ENCODE measurements at regions not wholly inside any gene's neighbourhood (a gene's known extent, or its start where the extent isn't known, plus 50 kb on each side); places are given as distances from the start of the nearest gene placed in this dataset.

DNA sequence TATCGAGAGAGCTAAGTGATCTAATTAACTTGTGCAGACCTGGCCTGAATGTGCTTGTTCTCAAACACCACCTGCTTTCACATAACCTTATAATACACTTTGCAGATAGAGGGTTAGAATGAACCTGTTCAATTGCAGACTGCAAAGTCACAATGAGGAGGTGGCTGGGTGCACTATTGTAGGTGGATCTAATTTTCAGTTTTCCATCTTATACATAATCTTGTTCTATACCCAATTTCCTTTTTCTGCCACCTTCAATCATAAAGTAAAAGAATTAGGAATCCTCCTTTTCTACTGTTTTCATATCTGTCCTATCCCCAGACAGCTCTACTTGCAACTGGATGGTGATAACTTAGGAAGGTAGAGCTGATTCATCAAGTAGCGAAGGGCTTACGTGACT, 68.8 kb upstream of the APC start:
- Histone ChIP-seq H3K36me3 (ENCODE audit: control insufficient read depth, insufficient read depth, low read length) (no peaks in the 10 kb centered on the region), H3K27ac (ENCODE audit: insufficient read depth, low read length, poor library complexity, severe bottlenecking) (no peak overlapping the region), H3K4me3 (ENCODE audit: low read depth, low read length) (no peak overlapping the region), H3K27me3 (ENCODE audit: control insufficient read depth, insufficient read depth, low read length) (peaks cover 3% of the 10 kb centered on the region), H3K9me3 (ENCODE audit: control insufficient read depth in 2 of 2, low read length in 2 of 2) (no peaks in the 10 kb centered on the region), H3K4me1 (ENCODE audit: control insufficient read depth, insufficient read depth, low read length, poor library complexity, severe bottlenecking) (no peaks in the 10 kb centered on the region)
- H3K9me3 Mint-ChIP-seq: peaks cover 0 to 5% (median 0%) of the 10 kb centered on the region in 7 donors
- H3K4me3 Mint-ChIP-seq: no peak overlapping the region
- peaks cover 17% of the 10 kb centered on the region for H3K27me3 Mint-ChIP-seq
- DNase-seq: no peak
- H3K27ac Mint-ChIP-seq: no peak overlapping the region
- no peaks in the 10 kb centered on the region for H3K4me1 Mint-ChIP-seq
- no peak for ATAC-seq (ENCODE audit: low read depth in 2 of 2)
- no peaks in the 10 kb centered on the region for H3K36me3 Mint-ChIP-seq

DNA sequence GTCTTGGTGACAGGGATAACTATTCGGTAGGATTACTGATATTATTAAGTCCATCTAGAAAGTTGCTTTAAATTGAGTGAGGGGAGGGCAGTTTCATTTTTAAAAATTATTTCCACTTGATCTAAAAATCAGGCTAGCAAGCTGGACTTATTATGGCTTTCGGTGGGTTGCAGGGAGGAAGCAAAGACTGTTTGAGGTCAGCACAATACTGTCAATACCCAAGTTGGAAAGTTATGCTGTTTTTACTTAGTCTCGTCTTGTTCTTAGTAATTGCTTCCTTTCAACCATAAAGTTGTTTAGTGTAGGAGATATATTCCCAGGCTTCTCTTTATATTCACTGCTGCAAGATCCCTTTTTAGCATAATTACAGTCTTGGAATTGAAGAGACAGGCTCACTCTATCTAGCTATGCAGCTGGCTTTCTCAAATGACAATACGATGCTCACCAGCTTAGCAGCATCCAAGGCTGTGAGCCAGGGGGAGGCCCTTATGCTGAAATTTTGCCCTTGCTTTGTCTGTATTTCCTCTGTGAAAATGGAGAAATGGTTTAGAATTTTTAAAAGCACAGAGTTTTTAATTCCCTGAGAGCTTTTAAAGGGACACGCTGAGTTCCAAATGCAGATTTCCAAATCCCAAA, 68.2 kb upstream of the APC start:
- H3K4me3 ChIP-seq (ENCODE audit: low read depth, low read length): no peak overlapping the region
- no peaks in the 10 kb centered on the region for H3K4me1 ChIP-seq (ENCODE audit: control insufficient read depth, insufficient read depth, low read length, poor library complexity, severe bottlenecking)

DNA sequence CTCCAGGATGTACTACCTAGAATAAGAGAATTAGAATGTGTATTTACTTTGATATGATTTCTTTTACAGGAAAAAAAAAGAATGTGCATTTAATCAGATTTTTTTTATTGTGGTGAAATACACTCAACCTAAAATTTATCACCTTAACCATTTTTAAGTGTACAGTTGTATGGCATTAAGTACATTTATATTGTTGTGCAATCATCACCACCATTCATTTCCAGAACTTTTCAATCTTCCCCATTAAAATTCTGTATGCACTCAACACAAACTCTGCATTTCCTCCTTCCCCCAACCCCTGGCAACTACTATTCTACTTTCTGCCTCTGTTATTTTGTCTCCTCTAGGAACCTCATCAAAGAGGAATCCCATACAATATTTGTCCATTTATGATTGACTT, 66.0 kb upstream of the APC start:
- no peaks in the 10 kb centered on the region for H3K9me3 ChIP-seq (ENCODE audit: control insufficient read depth in 2 of 2, low read length in 2 of 2)
- H3K27me3 Mint-ChIP-seq: peaks cover 28% of the 10 kb centered on the region
- no peaks in the 10 kb centered on the region for H3K36me3 Mint-ChIP-seq
- H3K4me3 ChIP-seq (ENCODE audit: low read depth, low read length): no peak overlapping the region
- ATAC-seq (ENCODE audit: low read depth in 2 of 2) (no peak), DNase-seq (no peak)
- H3K27me3 ChIP-seq (ENCODE audit: control insufficient read depth, insufficient read depth, low read length): peaks cover 3% of the 10 kb centered on the region
- H3K4me1 ChIP-seq (ENCODE audit: control insufficient read depth, insufficient read depth, low read length, poor library complexity, severe bottlenecking): no peaks in the 10 kb centered on the region
- no peak overlapping the region for H3K27ac Mint-ChIP-seq
- no peaks in the 10 kb centered on the region for H3K36me3 ChIP-seq (ENCODE audit: control insufficient read depth, insufficient read depth, low read length)
- H3K4me3 Mint-ChIP-seq: no peak overlapping the region
- no peak overlapping the region for H3K27ac ChIP-seq (ENCODE audit: insufficient read depth, low read length, poor library complexity, severe bottlenecking)
- no peaks in the 10 kb centered on the region for H3K4me1 Mint-ChIP-seq
- peaks cover 0 to 8% (median 0%) of the 10 kb centered on the region in 7 donors for H3K9me3 Mint-ChIP-seq

More for the DNA sequence above, 68.2 kb upstream of the APC start:
- Mint-ChIP-seq H3K27me3 (peaks cover 17% of the 10 kb centered on the region), H3K4me3 (no peak overlapping the region), H3K36me3 (no peaks in the 10 kb centered on the region), H3K27ac (no peak overlapping the region), H3K4me1 (no peaks in the 10 kb centered on the region), H3K9me3 (peaks cover 0 to 5% (median 0%) of the 10 kb centered on the region in 7 donors)
- H3K9me3 ChIP-seq (ENCODE audit: control insufficient read depth in 2 of 2, low read length in 2 of 2): no peaks in the 10 kb centered on the region
- no peak overlapping the region for H3K27ac ChIP-seq (ENCODE audit: insufficient read depth, low read length, poor library complexity, severe bottlenecking)
- H3K27me3 ChIP-seq (ENCODE audit: control insufficient read depth, insufficient read depth, low read length): peaks cover 3% of the 10 kb centered on the region
- DNase-seq: no peak
- no peak for ATAC-seq (ENCODE audit: low read depth in 2 of 2)
- H3K36me3 ChIP-seq (ENCODE audit: control insufficient read depth, insufficient read depth, low read length): no peaks in the 10 kb centered on the region

DNA sequence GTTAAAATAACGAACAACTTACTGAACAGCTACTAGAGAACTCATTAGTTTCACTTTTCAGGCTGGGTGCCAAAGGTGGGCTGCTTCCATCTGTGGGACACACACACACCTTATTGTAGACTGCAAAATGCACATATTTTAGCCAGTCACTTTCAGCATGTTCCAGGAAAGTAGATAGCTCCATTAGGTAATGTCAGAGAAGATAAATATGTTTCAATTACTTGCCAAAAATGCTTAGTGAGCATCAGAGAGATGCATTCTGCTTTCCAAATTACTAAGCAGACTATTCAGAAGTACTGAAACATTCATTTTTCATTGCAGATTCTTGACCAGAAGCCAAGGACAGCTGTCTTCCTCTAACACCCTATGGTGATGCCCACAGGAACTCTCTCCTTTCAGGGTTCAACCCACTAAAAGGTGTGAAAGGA, 56.2 kb upstream of the APC start:
- Histone ChIP-seq H3K9me3 (ENCODE audit: control insufficient read depth in 2 of 2, low read length in 2 of 2) (no peaks in the 10 kb centered on the region), H3K27ac (ENCODE audit: insufficient read depth, low read length, poor library complexity, severe bottlenecking) (no peak overlapping the region), H3K4me3 (ENCODE audit: low read depth, low read length) (no peak overlapping the region), H3K36me3 (ENCODE audit: control insufficient read depth, insufficient read depth, low read length) (no peaks in the 10 kb centered on the region), H3K4me1 (ENCODE audit: control insufficient read depth, insufficient read depth, low read length, poor library complexity, severe bottlenecking) (no peaks in the 10 kb centered on the region), H3K27me3 (ENCODE audit: control insufficient read depth, insufficient read depth, low read length) (peaks cover 17% of the 10 kb centered on the region)
- no peak for DNase-seq
- Mint-ChIP-seq H3K4me3 (no peak overlapping the region), H3K36me3 (no peaks in the 10 kb centered on the region), H3K4me1 (no peaks in the 10 kb centered on the region), H3K9me3 (peaks cover 0 to 9% (median 3%) of the 10 kb centered on the region in 7 donors), H3K27me3 (peaks cover 48% of the 10 kb centered on the region), H3K27ac (no peak overlapping the region)
- no peak for ATAC-seq (ENCODE audit: low read depth in 2 of 2)

DNA sequence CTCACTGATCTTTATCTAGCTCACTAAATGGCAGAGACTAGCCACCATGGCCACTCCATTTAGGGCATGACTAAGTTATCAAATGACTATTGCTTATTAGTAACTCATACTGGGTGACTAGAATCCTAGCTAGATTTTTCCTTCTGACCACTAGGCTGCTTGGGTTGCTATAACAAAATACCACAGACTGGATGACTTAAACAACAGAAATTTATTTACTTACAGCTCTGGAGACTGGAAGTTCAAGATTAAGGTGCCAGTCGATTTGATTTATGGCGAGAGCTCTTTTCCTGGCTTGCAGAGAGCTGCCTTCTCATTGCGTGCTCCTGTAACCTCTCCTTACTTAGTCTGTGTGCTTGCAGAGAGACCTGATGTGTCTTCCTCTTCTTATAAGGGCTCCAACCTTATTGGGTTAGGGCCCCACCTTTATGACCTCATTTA, 55.0 kb upstream of the APC start:
- Histone ChIP-seq H3K4me3 (ENCODE audit: low read depth, low read length) (no peak overlapping the region), H3K4me1 (ENCODE audit: control insufficient read depth, insufficient read depth, low read length, poor library complexity, severe bottlenecking) (no peaks in the 10 kb centered on the region), H3K36me3 (ENCODE audit: control insufficient read depth, insufficient read depth, low read length) (no peaks in the 10 kb centered on the region), H3K27ac (ENCODE audit: insufficient read depth, low read length, poor library complexity, severe bottlenecking) (no peak overlapping the region), H3K27me3 (ENCODE audit: control insufficient read depth, insufficient read depth, low read length) (peaks cover 23% of the 10 kb centered on the region), H3K9me3 (ENCODE audit: control insufficient read depth in 2 of 2, low read length in 2 of 2) (no peaks in the 10 kb centered on the region)
- Mint-ChIP-seq H3K27ac (no peak overlapping the region), H3K36me3 (no peaks in the 10 kb centered on the region), H3K9me3 (peaks cover 0 to 8% (median 3%) of the 10 kb centered on the region in 7 donors), H3K4me1 (no peaks in the 10 kb centered on the region), H3K27me3 (peaks cover 59% of the 10 kb centered on the region), H3K4me3 (no peak overlapping the region)
- DNase-seq: no peak
- ATAC-seq (ENCODE audit: low read depth in 2 of 2): no peak

DNA sequence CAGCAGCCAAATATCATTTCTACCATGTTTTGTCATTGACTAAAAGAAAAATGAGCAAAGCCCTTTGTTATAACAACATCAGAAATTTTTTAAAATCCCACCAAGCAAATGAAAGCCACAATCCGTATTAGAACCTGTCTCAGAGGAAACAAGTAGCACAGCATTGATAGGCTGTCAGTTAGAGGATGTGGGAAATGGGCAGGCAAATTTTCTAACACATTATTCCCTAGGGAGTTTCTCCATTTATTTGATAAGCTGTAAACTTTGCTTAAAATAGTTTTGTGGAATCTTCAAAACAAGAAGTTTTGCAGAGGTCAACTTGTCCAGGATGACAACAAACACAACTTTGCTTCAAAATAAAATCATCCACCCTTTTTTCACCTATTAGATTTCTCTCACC, 53.6 kb upstream of the APC start:
- Mint-ChIP-seq H3K36me3 (no peaks in the 10 kb centered on the region), H3K9me3 (peaks cover 0 to 8% (median 3%) of the 10 kb centered on the region in 7 donors), H3K27me3 (peaks cover 62% of the 10 kb centered on the region), H3K4me3 (no peak overlapping the region), H3K4me1 (no peaks in the 10 kb centered on the region), H3K27ac (no peak overlapping the region)
- DNase-seq: no peak
- no peak for ATAC-seq (ENCODE audit: low read depth in 2 of 2)
- peaks cover 29% of the 10 kb centered on the region for H3K27me3 ChIP-seq (ENCODE audit: control insufficient read depth, insufficient read depth, low read length)
- H3K4me3 ChIP-seq (ENCODE audit: low read depth, low read length): no peak overlapping the region
- H3K9me3 ChIP-seq (ENCODE audit: control insufficient read depth in 2 of 2, low read length in 2 of 2): no peaks in the 10 kb centered on the region
- no peaks in the 10 kb centered on the region for H3K4me1 ChIP-seq (ENCODE audit: control insufficient read depth, insufficient read depth, low read length, poor library complexity, severe bottlenecking)
- no peak overlapping the region for H3K27ac ChIP-seq (ENCODE audit: insufficient read depth, low read length, poor library complexity, severe bottlenecking)
- H3K36me3 ChIP-seq (ENCODE audit: control insufficient read depth, insufficient read depth, low read length): no peaks in the 10 kb centered on the region

DNA sequence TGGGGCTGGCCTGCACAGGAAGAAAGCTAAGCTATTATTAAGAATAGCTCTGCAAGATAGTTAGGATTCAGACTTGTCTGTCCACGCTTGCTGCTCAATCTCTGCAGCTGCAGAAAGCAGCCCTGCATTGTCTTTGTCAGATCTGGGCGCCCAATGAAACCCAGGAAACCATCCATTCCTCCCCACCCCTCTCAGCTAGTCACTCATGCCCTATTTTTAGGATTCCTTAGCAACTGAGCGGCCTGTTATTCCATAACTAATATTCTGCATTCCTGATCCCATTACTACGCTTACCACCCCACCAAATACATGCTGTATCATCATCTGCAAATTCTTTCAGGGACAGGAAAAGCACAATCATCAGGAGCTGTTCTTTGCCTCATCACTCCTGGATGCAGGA, 52.9 kb upstream of the APC start:
- Mint-ChIP-seq H3K4me1 (no peaks in the 10 kb centered on the region), H3K27me3 (peaks cover 62% of the 10 kb centered on the region), H3K27ac (no peak overlapping the region), H3K36me3 (no peaks in the 10 kb centered on the region), H3K4me3 (no peak overlapping the region), H3K9me3 (peaks cover 0 to 8% (median 3%) of the 10 kb centered on the region in 7 donors)
- no peak for ATAC-seq (ENCODE audit: low read depth in 2 of 2)
- Histone ChIP-seq H3K4me3 (ENCODE audit: low read depth, low read length) (no peak overlapping the region), H3K27me3 (ENCODE audit: control insufficient read depth, insufficient read depth, low read length) (peaks cover 30% of the 10 kb centered on the region), H3K9me3 (ENCODE audit: control insufficient read depth in 2 of 2, low read length in 2 of 2) (no peaks in the 10 kb centered on the region), H3K36me3 (ENCODE audit: control insufficient read depth, insufficient read depth, low read length) (no peaks in the 10 kb centered on the region), H3K4me1 (ENCODE audit: control insufficient read depth, insufficient read depth, low read length, poor library complexity, severe bottlenecking) (no peaks in the 10 kb centered on the region), H3K27ac (ENCODE audit: insufficient read depth, low read length, poor library complexity, severe bottlenecking) (no peak overlapping the region)
- DNase-seq: no peak

DNA sequence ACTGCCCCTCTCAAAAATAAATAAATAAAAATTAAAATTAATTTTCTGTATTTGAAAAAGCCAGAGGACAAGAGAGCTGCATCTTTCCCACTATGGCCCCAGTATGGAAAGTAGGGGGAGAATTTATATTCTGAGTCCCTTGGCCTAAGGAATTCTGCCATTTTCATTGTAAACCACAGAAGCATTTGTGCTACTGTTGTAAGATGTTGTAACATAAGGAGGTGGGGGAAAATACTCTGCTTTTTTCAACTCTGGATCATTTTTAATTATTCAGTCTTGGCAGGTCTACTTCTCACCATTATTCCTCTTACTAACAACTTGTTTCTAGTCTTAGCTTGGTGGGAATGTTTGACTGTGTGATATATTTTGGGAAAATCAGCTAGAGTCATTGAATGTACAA, 52.3 kb upstream of the APC start:
- no peak overlapping the region for H3K4me3 Mint-ChIP-seq
- H3K36me3 Mint-ChIP-seq: no peaks in the 10 kb centered on the region
- ATAC-seq (ENCODE audit: low read depth in 2 of 2) (no peak), DNase-seq (no peak)
- no peak overlapping the region for H3K27ac Mint-ChIP-seq
- H3K27me3 Mint-ChIP-seq: peaks cover 59% of the 10 kb centered on the region
- no peaks in the 10 kb centered on the region for H3K4me1 Mint-ChIP-seq
- Histone ChIP-seq H3K9me3 (ENCODE audit: control insufficient read depth in 2 of 2, low read length in 2 of 2) (no peaks in the 10 kb centered on the region), H3K4me3 (ENCODE audit: low read depth, low read length) (no peak overlapping the region), H3K36me3 (ENCODE audit: control insufficient read depth, insufficient read depth, low read length) (no peaks in the 10 kb centered on the region), H3K27me3 (ENCODE audit: control insufficient read depth, insufficient read depth, low read length) (peaks cover 33% of the 10 kb centered on the region), H3K27ac (ENCODE audit: insufficient read depth, low read length, poor library complexity, severe bottlenecking) (no peak overlapping the region), H3K4me1 (ENCODE audit: control insufficient read depth, insufficient read depth, low read length, poor library complexity, severe bottlenecking) (no peaks in the 10 kb centered on the region)
- H3K9me3 Mint-ChIP-seq: peaks cover 0 to 8% (median 3%) of the 10 kb centered on the region in 7 donors
